OCI-LY1 (cell line): ENCODE measurements at regions not wholly inside any gene's neighbourhood (a gene's known extent, or its start where the extent isn't known, plus 50 kb on each side); places are given as distances from the start of the nearest gene placed in this dataset.

ENCODE experiments used
- H2AFZ ChIP-seq: fragments of 200-600 bp; sonication (generic), shearing (Covaris generic); 2 replicates; pipeline ENCODE4 v1.6.0; 2014; ENCODE audit warnings: antibody characterized with exemption, mild to moderate bottlenecking, low read length
- H3F3A ChIP-seq: fragments of 200-600 bp; sonication (generic), shearing (Covaris generic); 2 replicates; pipeline ENCODE4 v1.6.0; 2014; ENCODE audit warnings: mild to moderate bottlenecking, antibody characterized with exemption, low read length, moderate library complexity; ENCODE audit not compliant: insufficient read depth
- H3K27ac ChIP-seq: fragments of 200-600 bp; sonication (generic); 2 replicates; pipeline ENCODE4 v1.5.1; 2014; ENCODE audit warnings: low read length, mixed run types, mild to moderate bottlenecking, low read depth; ENCODE audit not compliant: poor library complexity, severe bottlenecking
- H3K27me3 ChIP-seq: fragments of 200-600 bp; sonication (generic); 2 replicates; pipeline ENCODE4 v1.6.0; 2014; ENCODE audit warnings: antibody characterized with exemption, mild to moderate bottlenecking, low read length, moderate library complexity; ENCODE audit not compliant: insufficient read depth
- H3K36me3 ChIP-seq: fragments of 200-600 bp; sonication (generic); 2 replicates; pipeline ENCODE4 v1.6.1; 2014; ENCODE audit warnings: mild to moderate bottlenecking, antibody characterized with exemption, low read length, moderate library complexity, mixed read lengths; ENCODE audit not compliant: insufficient read depth
- H3K4me1 ChIP-seq: fragments of 200-600 bp; sonication (generic); 2 replicates; pipeline ENCODE4 v1.5.1; 2014; ENCODE audit warnings: mild to moderate bottlenecking, low read length, moderate library complexity; ENCODE audit not compliant: insufficient read depth, severe bottlenecking
- H3K4me2 ChIP-seq: fragments of 200-600 bp; sonication (generic), shearing (Covaris generic); 2 replicates; pipeline ENCODE4 v1.6.1; 2014; ENCODE audit warnings: low read length
- H3K4me3 ChIP-seq: fragments of 200-600 bp; sonication (generic); 2 replicates; pipeline ENCODE4 v1.5.1; 2014; ENCODE audit warnings: low read length, low read depth, mild to moderate bottlenecking, mixed read lengths; ENCODE audit not compliant: poor library complexity, severe bottlenecking
- H3K79me2 ChIP-seq: fragments of 200-600 bp; shearing (Covaris generic); 2 replicates; pipeline ENCODE4 v1.6.1; 2016; ENCODE audit warnings: mixed run types, low read length, mixed read lengths; ENCODE audit not compliant: insufficient read depth
- H3K9ac ChIP-seq: fragments of 200-600 bp; sonication (generic), shearing (Covaris generic); 2 replicates; pipeline ENCODE4 v1.6.1; 2014; ENCODE audit warnings: mild to moderate bottlenecking, low read length, mixed read lengths
- H3K9me2 ChIP-seq: fragments of 200-600 bp; sonication (generic), shearing (Covaris generic); 2 replicates; pipeline ENCODE4 v1.6.1; 2014; ENCODE audit warnings: low read depth, mild to moderate bottlenecking, low read length, mixed read lengths
- H3K9me3 ChIP-seq: fragments of 200-600 bp; shearing (Covaris generic); 2 replicates; pipeline ENCODE4 v1.6.1; 2014; ENCODE audit warnings: low read length, mixed read lengths
- H4K20me1 ChIP-seq: fragments of 200-600 bp; sonication (generic), shearing (Covaris generic); 2 replicates; pipeline ENCODE4 v1.6.0; 2016; ENCODE audit warnings: mild to moderate bottlenecking, low read length; ENCODE audit not compliant: insufficient read depth
- CTCF ChIP-seq: fragments of 200-600 bp; sonication (generic), shearing (Covaris generic); IDR thresholded peaks from 2 replicates; pipeline ENCODE4 v1.5.1; 2017; ENCODE audit warnings: mild to moderate bottlenecking, antibody characterized with exemption, low read length, moderate library complexity, mixed read lengths
- EZH2 ChIP-seq: fragments of 200-600 bp; sonication (generic), shearing (Covaris generic); IDR thresholded peaks from 2 replicates; pipeline ENCODE4 v1.8.0; 2017; ENCODE audit warnings: borderline replicate concordance, mixed run types, mild to moderate bottlenecking, antibody characterized with exemption, low read length, moderate library complexity, mixed read lengths

- no peaks in the 10 kb centered on the region for H3K9me2 ChIP-seq
- no peak overlapping the region for H3K27ac ChIP-seq
- no peaks in the 10 kb centered on the region for H3K4me1 ChIP-seq
- no peaks in the 10 kb centered on the region for H3K79me2 ChIP-seq
- no peaks in the 10 kb centered on the region for H3K36me3 ChIP-seq
- H3K27me3 ChIP-seq = no peaks in the 10 kb centered on the region
- no peak for TF ChIP-seq CTCF
- TF ChIP-seq EZH2 = no peak
- H3K4me3 ChIP-seq = no peak overlapping the region
- H3K9ac ChIP-seq = no peak overlapping the region
- no peaks in the 10 kb centered on the region for H3F3A ChIP-seq
- H3K9me3 ChIP-seq = no peaks in the 10 kb centered on the region
- no peaks in the 10 kb centered on the region for H4K20me1 ChIP-seq
- no peak overlapping the region for H2AFZ ChIP-seq
- H3K4me2 ChIP-seq = no peak overlapping the region
Observed at GRCh38 chr20:9939231-9939630, 95.6 kb upstream of the ANKEF1 start.

GRCh38 chr20:9935285-9935684 is 96.4 kb upstream of the PAK5 start:
- no peaks in the 10 kb centered on the region for H3K27me3 ChIP-seq

GRCh38 chr20:9930142-9930541 is 91.3 kb upstream of the PAK5 start:
- Histone ChIP-seq H3K9ac (no peak overlapping the region), H3K79me2 (no peaks in the 10 kb centered on the region), H4K20me1 (no peaks in the 10 kb centered on the region), H3K4me3 (no peak overlapping the region), H3K27me3 (no peaks in the 10 kb centered on the region), H2AFZ (no peak overlapping the region), H3K27ac (no peak overlapping the region), H3K9me3 (no peaks in the 10 kb centered on the region), H3K4me2 (no peak overlapping the region), H3K4me1 (no peaks in the 10 kb centered on the region), H3K9me2 (no peaks in the 10 kb centered on the region), H3K36me3 (no peaks in the 10 kb centered on the region), H3F3A (no peaks in the 10 kb centered on the region)
- no peak for TF ChIP-seq EZH2

More at GRCh38 chr20:9935285-9935684, 96.4 kb upstream of the PAK5 start:
- no peaks in the 10 kb centered on the region for H3K36me3 ChIP-seq
- no peaks in the 10 kb centered on the region for H3K9me2 ChIP-seq
- H3K9ac ChIP-seq = no peak overlapping the region
- no peaks in the 10 kb centered on the region for H3K4me1 ChIP-seq
- H3K4me3 ChIP-seq = no peak overlapping the region
- H3K9me3 ChIP-seq = no peaks in the 10 kb centered on the region
- H3K4me2 ChIP-seq = no peak overlapping the region
- TF ChIP-seq EZH2 (no peak), CTCF (no peak)
- no peak overlapping the region for H2AFZ ChIP-seq
- H3F3A ChIP-seq = no peaks in the 10 kb centered on the region
- no peaks in the 10 kb centered on the region for H4K20me1 ChIP-seq
- no peaks in the 10 kb centered on the region for H3K79me2 ChIP-seq
- no peak overlapping the region for H3K27ac ChIP-seq

- TF ChIP-seq EZH2 = no peak
- TF ChIP-seq CTCF = no peak
- no peaks in the 10 kb centered on the region for H3K27me3 ChIP-seq
Observed at GRCh38 chr20:9928955-9929354, 90.1 kb upstream of the PAK5 start.

More at GRCh38 chr20:9928955-9929354, 90.1 kb upstream of the PAK5 start:
- no peak overlapping the region for H3K9ac ChIP-seq
- H3K79me2 ChIP-seq = no peaks in the 10 kb centered on the region
- H3K36me3 ChIP-seq = no peaks in the 10 kb centered on the region
- no peaks in the 10 kb centered on the region for H3K9me2 ChIP-seq
- H4K20me1 ChIP-seq = no peaks in the 10 kb centered on the region
- no peaks in the 10 kb centered on the region for H3K4me1 ChIP-seq
- no peak overlapping the region for H3K27ac ChIP-seq
- H3K4me3 ChIP-seq = no peak overlapping the region
- no peak overlapping the region for H2AFZ ChIP-seq
- no peaks in the 10 kb centered on the region for H3K9me3 ChIP-seq
- no peaks in the 10 kb centered on the region for H3F3A ChIP-seq
- H3K4me2 ChIP-seq = no peak overlapping the region
